PC-3 (cell line): ENCODE measurements at regions not wholly inside any gene's neighbourhood (a gene's known extent, or its start where the extent isn't known, plus 50 kb on each side); places are given as distances from the start of the nearest gene placed in this dataset.

Source experiments
- CTCF ChIP-seq: fragments of 300-600 bp; sonication (generic); conservative IDR thresholded peaks from 2 replicates; pipeline ENCODE4 v1.5.1; 2017; ENCODE audit warnings: antibody characterized with exemption, low read depth, mild to moderate bottlenecking, low read length
- EZH2 ChIP-seq: fragments of 300-600 bp; sonication (generic); IDR thresholded peaks from one replicate; pipeline ENCODE4 v1.6.1; 2017; ENCODE audit warnings: antibody characterized with exemption, mild to moderate bottlenecking, low read length; ENCODE audit not compliant: unreplicated experiment

GRCh38 chr14:98816720-98817119 lies 455.3 kb downstream of the BCL11B start:
- TF ChIP-seq CTCF: no peak
- no peak for TF ChIP-seq EZH2
